ENCODE measurements at regions not wholly inside any gene's neighbourhood (a gene's known extent, or its start where the extent isn't known, plus 50 kb on each side); places are given as distances from the start of the nearest gene placed in this dataset.

- H3K4me2 ChIP-seq (ENCODE audit: low read depth, low read length): no peak overlapping the region
- no TSS peak for BruUV-seq (replicated peaks)
- in situ Hi-C loops (cut with HindIII; ENCODE audit: extremely low pct_ligation_motif_present, low pct_unique_long_range_greater_than_20kb) (no loop called here), intact Hi-C loops (cut with micrococcal nuclease; ENCODE audit: unreplicated experiment) (no loop called here)
- DNase-seq (ENCODE audit: low spot score) (no peak), ATAC-seq (no peak), FAIRE-seq (no peak)
- ChIA-PET CTCF (ENCODE audit: low intra/inter-chr PET ratio, low total read pairs) (no interaction called here), POLR2A (no interaction called here)
- H3K4me1 ChIP-seq (ENCODE audit: insufficient read depth, low read length): no peaks in the 10 kb centered on the region
- no peaks in the 10 kb centered on the region for H3K36me3 ChIP-seq (replicated peaks in 1 of 2; ENCODE audit: control insufficient read depth in 1 of 2, insufficient read depth in 2 of 2, low read length in 2 of 2)
- H3K27ac ChIP-seq (ENCODE audit: extremely low read length, insufficient read depth, low read length): no peak overlapping the region
- WGBS (ENCODE audit: low lambda C conversion rate): 47% methylated on average over 3 of the region's 3 CpGs
- no peak overlapping the region for H3K9ac ChIP-seq (ENCODE audit: insufficient read depth, low read depth, low read length)
- H4K20me1 ChIP-seq (ENCODE audit: insufficient read depth, low read length): no peaks in the 10 kb centered on the region
- H3K79me2 ChIP-seq (ENCODE audit: insufficient read depth, low read length): no peaks in the 10 kb centered on the region
- TF ChIP-seq ZIK1 (CRISPR knock-in tag; IDR thresholded peaks at IDR 0.05; ENCODE audit: borderline replicate concordance, low read depth) (no peak), NFATC3 (CRISPR knock-in tag; IDR thresholded peaks at IDR 0.05) (no peak), GABPA (IDR thresholded peaks at IDR 0.05; ENCODE audit: low read depth, low read length) (no peak), GABPA (CRISPR knock-in tag; IDR thresholded peaks at IDR 0.05; ENCODE audit: low read depth) (no peak), ZNF468 (CRISPR knock-in tag; IDR thresholded peaks at IDR 0.05) (no peak), ZNF264 (CRISPR knock-in tag; IDR thresholded peaks at IDR 0.05) (no peak)
- 0 out of 2 replicates have a peak, but pooled peaks cover 11% of the 10 kb centered on the region for H3K9me3 ChIP-seq (ENCODE audit: low read length)
- no peak overlapping the region for H3K4me3 ChIP-seq (replicated peaks in 1 of 3; ENCODE audit: insufficient read depth in 1 of 3, low read depth in 2 of 3, low read length in 3 of 3)
- H3K27me3 ChIP-seq (ENCODE audit: control insufficient read depth in 1 of 2, insufficient read depth in 2 of 2, low read length in 2 of 2): no peaks in the 10 kb centered on the region
- no peak overlapping the region for H2AFZ ChIP-seq (ENCODE audit: low read length)
Observed at GRCh38 chr2:12824351-12824777, 107.6 kb downstream of the TRIB2 start.

- BruUV-seq (replicated peaks): no TSS peak
- no peak overlapping the region for H2AFZ ChIP-seq (ENCODE audit: low read length)
- no peak overlapping the region for H3K27ac ChIP-seq (ENCODE audit: extremely low read length, insufficient read depth, low read length)
- WGBS (ENCODE audit: low lambda C conversion rate): 42% methylated on average over 9 of the region's 9 CpGs
- intact Hi-C loops (cut with micrococcal nuclease; ENCODE audit: unreplicated experiment) (no loop called here), in situ Hi-C loops (cut with HindIII; ENCODE audit: extremely low pct_ligation_motif_present, low pct_unique_long_range_greater_than_20kb) (no loop called here)
- ChIA-PET CTCF (ENCODE audit: low intra/inter-chr PET ratio, low total read pairs) (no interaction called here), POLR2A (no interaction called here)
- no peaks in the 10 kb centered on the region for H4K20me1 ChIP-seq (ENCODE audit: insufficient read depth, low read length)
- H3K9ac ChIP-seq (ENCODE audit: insufficient read depth, low read depth, low read length): no peak overlapping the region
- H3K4me3 ChIP-seq (replicated peaks in 1 of 3; ENCODE audit: insufficient read depth in 1 of 3, low read depth in 2 of 3, low read length in 3 of 3): no peak overlapping the region
- H3K27me3 ChIP-seq (ENCODE audit: control insufficient read depth in 1 of 2, insufficient read depth in 2 of 2, low read length in 2 of 2): no peaks in the 10 kb centered on the region
- FAIRE-seq (no peak), DNase-seq (ENCODE audit: low spot score) (no peak), ATAC-seq (no peak)
- H3K4me2 ChIP-seq (ENCODE audit: low read depth, low read length): no peak overlapping the region
- 0 out of 2 replicates have a peak, but pooled peaks cover 11% of the 10 kb centered on the region for H3K9me3 ChIP-seq (ENCODE audit: low read length)
- no peaks in the 10 kb centered on the region for H3K79me2 ChIP-seq (ENCODE audit: insufficient read depth, low read length)
- no peaks in the 10 kb centered on the region for H3K36me3 ChIP-seq (replicated peaks in 1 of 2; ENCODE audit: control insufficient read depth in 1 of 2, insufficient read depth in 2 of 2, low read length in 2 of 2)
- H3K4me1 ChIP-seq (ENCODE audit: insufficient read depth, low read length): no peaks in the 10 kb centered on the region
- no peak for TF ChIP-seq PHF20 (CRISPR knock-in tag; IDR thresholded peaks at IDR 0.05)
- no peak for TF ChIP-seq NBN (conservative IDR thresholded peaks at IDR 0.05)
- no peak for TF ChIP-seq SNRNP70 (IDR thresholded peaks at IDR 0.05; ENCODE audit: low read depth, low read length)
- TF ChIP-seq ZNF101 (CRISPR knock-in tag; IDR thresholded peaks at IDR 0.05; ENCODE audit: borderline replicate concordance, low read depth): no peak
- no peak for TF ChIP-seq SALL1 (CRISPR knock-in tag; IDR thresholded peaks at IDR 0.05)
- no peak for TF ChIP-seq KDM5A (IDR thresholded peaks at IDR 0.05; ENCODE audit: borderline replicate concordance, low read length)
- no peak for TF ChIP-seq ZNF556 (CRISPR knock-in tag; IDR thresholded peaks at IDR 0.05; ENCODE audit: borderline replicate concordance)
- no peak for TF ChIP-seq ZNF451 (CRISPR knock-in tag; IDR thresholded peaks at IDR 0.05)
- TF ChIP-seq ZNF232 (CRISPR knock-in tag; IDR thresholded peaks at IDR 0.05; ENCODE audit: borderline replicate concordance): no peak
- no peak for TF ChIP-seq NFRKB (IDR thresholded peaks at IDR 0.05)
- TF ChIP-seq ZNF816 (CRISPR knock-in tag; IDR thresholded peaks at IDR 0.05; ENCODE audit: borderline replicate concordance): no peak
- TF ChIP-seq CEBPZ (IDR thresholded peaks at IDR 0.05; ENCODE audit: low read length): no peak
- TF ChIP-seq CEBPB (IDR thresholded peaks at IDR 0.05; ENCODE audit: borderline replicate concordance, low read depth, low read length): no peak
Observed at GRCh38 chr2:12824778-12825379, 108.1 kb downstream of the TRIB2 start.

Measured in HepG2 (cell line).